ENCODE measurements at regions not wholly inside any gene's neighbourhood (a gene's known extent, or its start where the extent isn't known, plus 50 kb on each side); places are given as distances from the start of the nearest gene placed in this dataset.

GRCh38 chr4:181193131-181193930, 1049.9 kb upstream of the TENM3 start:
- DNase-seq: no peak

GRCh38 chr4:181194096-181194495, 1049.1 kb upstream of the TENM3 start:
- DNase-seq: no peak

GRCh38 chr4:181200076-181200475, 1043.1 kb upstream of the TENM3 start:
- no peak for DNase-seq

GRCh38 chr4:181202240-181202639, 1041.0 kb upstream of the TENM3 start:
- no peak for DNase-seq

- DNase-seq: no peak
These were observed 1039.1 kb upstream of the TENM3 start for GRCh38 chr4:181204109-181204508.

GRCh38 chr4:181213551-181213950, 1029.7 kb upstream of the TENM3 start:
- DNase-seq: no peak

- no peak for DNase-seq
These were observed 1026.7 kb upstream of the TENM3 start for GRCh38 chr4:181216501-181216900.

GRCh38 chr4:181219783-181220416, 1023.3 kb upstream of the TENM3 start:
- DNase-seq: no peak

GRCh38 chr4:181224852-181225251, 1018.4 kb upstream of the TENM3 start:
- DNase-seq: no peak

GRCh38 chr4:181225616-181226261, 1017.5 kb upstream of the TENM3 start:
- no peak for DNase-seq

GRCh38 chr4:181234951-181235680, 1008.1 kb upstream of the TENM3 start:
- DNase-seq: no peak

GRCh38 chr4:181245326-181245725, 997.9 kb upstream of the TENM3 start:
- DNase-seq: no peak

- no peak for DNase-seq
These were observed 994.2 kb upstream of the TENM3 start for GRCh38 chr4:181249031-181249430.

- no peak for DNase-seq
These were observed 988.4 kb upstream of the TENM3 start for GRCh38 chr4:181254771-181255170.

GRCh38 chr4:181258569-181258968, 984.6 kb upstream of the TENM3 start:
- DNase-seq: no peak

GRCh38 chr4:181259081-181259709, 984.0 kb upstream of the TENM3 start:
- no peak for DNase-seq

GRCh38 chr4:181261279-181261678, 981.9 kb upstream of the TENM3 start:
- DNase-seq: no peak

GRCh38 chr4:181264893-181265292, 978.3 kb upstream of the TENM3 start:
- DNase-seq: no peak

GRCh38 chr4:181265370-181265769, 977.8 kb upstream of the TENM3 start:
- no peak for DNase-seq

- no peak for DNase-seq
These were observed 972.0 kb upstream of the TENM3 start for GRCh38 chr4:181271116-181271640.

GRCh38 chr4:181272422-181272821, 970.8 kb upstream of the TENM3 start:
- DNase-seq: no peak

- no peak for DNase-seq
These were observed 964.3 kb upstream of the TENM3 start for GRCh38 chr4:181278941-181279340.

GRCh38 chr4:181281451-181281850, 961.8 kb upstream of the TENM3 start:
- no peak for DNase-seq
